GM18867 (cell line): ENCODE measurements at regions not wholly inside any gene's neighbourhood (a gene's known extent, or its start where the extent isn't known, plus 50 kb on each side); places are given as distances from the start of the nearest gene placed in this dataset.

ENCODE experiments used
- ATAC-seq: cut with Tn5 transposase; IDR thresholded peaks from one replicate; pipeline ENCODE4 v1.9.1; 2021; ENCODE audit warnings: mild to moderate bottlenecking, moderate library complexity; ENCODE audit not compliant: unreplicated experiment

DNA sequence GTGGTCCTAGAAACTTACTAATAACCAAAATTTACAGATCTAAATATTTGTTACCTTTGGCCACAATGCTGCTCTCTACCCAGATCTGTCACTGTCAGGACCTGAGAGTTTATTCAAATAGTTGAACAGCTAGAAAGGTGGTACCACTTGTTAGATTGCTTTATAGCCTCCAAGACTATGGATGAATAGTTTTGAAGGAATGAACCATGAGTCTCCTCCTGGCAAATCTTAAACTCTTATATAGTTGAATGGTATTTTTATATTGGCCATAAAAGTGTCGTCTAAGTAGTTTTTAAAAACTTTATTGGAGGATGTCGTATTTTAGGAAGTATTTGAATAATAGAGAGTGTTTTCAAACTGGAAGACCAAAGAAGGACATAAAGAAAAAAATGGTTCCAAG is 178.7 kb downstream of the AHR start:
- no peak for ATAC-seq

DNA sequence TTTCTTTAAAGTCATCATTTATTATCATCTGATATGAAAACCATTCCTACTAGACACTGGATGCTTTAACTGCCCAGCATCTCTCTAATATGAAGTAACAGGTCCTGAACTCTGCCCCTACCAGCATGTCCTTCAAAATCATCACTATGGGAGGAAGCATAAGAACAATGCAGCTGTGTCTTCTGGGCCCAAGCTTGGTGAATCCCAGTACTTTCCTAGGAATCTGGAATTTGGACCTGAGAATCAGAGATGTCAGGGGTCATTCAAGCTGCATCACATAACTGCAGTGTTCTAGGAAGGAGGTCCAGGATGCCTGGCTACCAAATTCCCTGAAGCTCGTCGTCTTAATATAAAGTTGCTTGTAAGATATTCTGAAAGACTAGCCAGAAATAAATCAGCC is 182.7 kb downstream of the AHR start:
- no peak for ATAC-seq

- ATAC-seq: no peak
Measured at GRCh38 chr7:17485368-17485767, 186.9 kb downstream of the AHR start.

DNA sequence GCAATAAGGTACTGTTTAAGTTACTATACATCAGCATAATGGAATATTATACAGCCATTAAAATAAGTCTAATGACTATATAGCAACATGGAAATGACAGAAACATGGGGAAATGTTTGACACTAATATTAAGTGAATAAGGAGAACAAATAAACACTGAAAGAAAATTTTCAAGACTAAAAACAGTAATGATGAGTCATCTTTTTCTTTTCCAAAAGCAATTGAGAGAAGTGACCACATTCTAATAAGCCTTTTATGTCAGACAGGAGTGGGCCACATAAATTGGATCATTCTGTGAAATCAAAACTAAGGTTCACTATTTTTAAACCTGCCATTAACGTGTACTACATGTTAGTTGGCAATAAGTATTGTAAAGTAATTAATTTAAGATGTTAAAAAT is 187.5 kb downstream of the AHR start:
- no peak for ATAC-seq

GRCh38 chr7:17486835-17487234 is 188.4 kb downstream of the AHR start:
- ATAC-seq: no peak

DNA sequence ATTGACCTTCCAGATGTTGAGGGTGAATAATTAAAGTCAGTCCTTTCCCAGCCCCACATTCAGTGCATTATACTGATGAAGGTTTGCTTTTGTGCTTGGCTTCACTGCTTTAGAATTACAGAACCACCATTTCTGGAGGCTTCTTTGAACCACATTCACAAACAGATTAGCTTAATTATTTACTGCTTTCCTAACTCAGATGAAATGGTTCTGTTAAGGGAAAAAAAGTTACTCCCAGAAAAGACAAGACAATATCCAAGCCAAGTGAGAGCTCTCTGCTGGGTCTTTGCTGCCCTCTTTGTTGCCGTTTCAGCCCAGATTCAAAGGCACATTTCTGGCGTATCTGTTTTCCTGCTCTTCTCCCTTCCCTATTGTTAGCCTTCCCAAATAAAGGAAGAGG is 188.9 kb downstream of the AHR start:
- no peak for ATAC-seq

DNA sequence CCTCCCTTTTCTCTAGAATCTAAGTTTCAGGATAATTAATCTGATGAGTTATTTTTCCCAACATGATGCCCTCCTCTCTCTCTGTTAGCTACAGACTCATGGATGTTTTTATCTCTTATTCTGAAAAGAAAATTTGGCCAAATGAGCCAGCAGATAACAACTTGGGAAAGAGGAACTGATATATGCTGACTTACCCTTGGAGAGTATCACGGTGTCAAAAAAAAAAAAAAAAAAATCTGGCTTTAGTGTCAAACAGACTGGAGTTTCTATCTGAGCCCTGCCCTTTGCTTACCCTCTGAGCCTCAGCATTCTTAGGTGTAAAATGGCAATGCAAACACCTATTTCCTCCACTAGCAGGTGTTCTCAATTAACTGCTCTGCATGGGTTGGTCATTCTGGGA is 190.4 kb downstream of the AHR start:
- ATAC-seq: no peak

DNA sequence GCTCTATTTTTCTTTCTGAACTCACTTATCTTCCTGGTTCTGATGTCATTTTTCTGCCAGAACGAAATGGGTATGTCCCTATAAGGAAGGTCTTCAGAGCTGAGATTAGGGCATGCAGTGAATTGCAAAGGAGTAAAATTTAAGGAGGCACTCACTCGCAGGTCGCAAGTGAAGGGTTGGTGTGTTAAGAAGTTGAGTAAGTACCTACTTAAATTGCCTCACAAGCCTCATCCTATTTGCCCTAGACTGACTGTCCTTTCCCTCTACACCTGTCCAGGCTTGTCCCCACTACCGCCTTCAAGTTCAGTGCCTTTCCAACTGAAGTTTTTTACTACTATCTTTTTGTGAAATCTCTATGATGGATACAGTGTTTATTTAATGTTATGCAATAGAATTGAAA is 191.5 kb downstream of the AHR start:
- no peak for ATAC-seq

GRCh38 chr7:17490825-17491224 is 192.4 kb downstream of the AHR start:
- ATAC-seq: no peak

DNA sequence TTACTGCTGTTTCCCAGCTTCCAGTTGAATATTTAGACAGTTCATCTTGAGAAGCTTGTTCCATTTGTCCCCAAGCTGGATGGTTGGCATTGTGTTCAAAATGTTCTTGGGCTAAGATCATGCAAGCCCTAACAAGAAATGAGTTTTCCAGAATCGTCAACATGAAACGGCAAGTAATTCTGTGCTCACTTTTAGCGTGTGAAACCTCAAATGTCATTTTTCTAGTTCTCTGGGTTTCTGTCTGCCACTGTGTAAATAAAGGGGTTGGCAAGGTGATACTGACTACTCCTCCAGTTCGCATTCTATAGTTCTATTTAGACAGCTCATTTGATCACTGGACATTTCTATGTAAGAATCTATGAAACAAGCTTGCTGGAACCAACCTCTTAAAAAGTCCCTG is 194.0 kb downstream of the AHR start:
- peak; percentile 86 for ATAC-seq

- no peak for ATAC-seq
Measured at GRCh38 chr7:17493446-17493845, 195.0 kb downstream of the AHR start.

DNA sequence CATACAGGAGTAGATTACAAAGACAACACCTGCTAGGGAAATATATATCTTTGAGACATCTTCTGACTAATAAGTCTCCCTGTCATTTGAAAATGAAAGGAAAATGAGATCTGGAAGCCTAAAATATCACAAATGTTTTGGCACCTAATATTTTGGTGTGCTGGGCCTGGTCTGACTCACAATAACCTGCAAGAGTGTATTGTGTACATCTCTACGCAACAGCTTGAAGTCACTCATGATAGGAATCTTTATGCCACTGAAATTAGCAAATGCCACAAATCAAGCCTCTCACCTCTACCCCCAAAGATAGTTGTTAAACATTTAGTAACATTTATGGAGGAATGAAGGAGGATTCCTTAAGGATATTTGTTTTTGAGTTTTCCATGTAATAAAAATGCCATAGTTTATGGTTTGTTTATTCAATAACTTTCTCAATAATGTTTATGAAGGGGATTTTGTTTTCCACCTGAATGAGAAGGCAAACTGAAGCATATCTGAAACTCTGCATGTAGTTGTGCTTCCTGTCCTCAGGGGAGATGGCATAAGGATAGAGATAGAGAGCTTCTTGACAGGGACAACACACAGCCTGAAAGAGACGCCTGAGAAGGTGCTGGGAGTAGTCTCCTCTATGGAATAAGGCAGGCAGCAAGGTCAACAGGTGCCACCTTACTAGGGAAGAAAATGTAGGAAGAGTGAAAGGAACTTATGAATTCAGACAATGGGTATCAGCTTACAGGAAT is 197.4 kb downstream of the AHR start:
- ATAC-seq: no peak

DNA sequence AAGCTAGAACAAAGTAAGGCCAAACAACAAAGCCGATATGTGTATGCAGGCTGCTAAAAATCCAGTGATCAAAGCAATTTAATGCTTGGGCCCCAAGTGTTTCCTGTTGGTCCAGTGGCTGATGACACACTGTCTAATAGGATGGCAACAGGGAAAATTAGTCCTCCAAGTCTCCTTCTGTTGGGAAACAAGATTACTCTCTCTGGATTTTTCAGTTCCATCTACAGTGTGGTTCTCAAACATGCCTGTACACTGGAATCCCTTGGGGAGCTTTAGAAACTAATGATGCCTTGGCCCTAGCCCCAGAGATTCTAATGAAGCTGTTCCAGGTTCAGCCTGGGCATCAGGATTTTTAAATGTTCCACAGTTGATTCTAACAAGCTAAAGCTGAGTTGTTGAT is 198.7 kb downstream of the AHR start:
- ATAC-seq: no peak

DNA sequence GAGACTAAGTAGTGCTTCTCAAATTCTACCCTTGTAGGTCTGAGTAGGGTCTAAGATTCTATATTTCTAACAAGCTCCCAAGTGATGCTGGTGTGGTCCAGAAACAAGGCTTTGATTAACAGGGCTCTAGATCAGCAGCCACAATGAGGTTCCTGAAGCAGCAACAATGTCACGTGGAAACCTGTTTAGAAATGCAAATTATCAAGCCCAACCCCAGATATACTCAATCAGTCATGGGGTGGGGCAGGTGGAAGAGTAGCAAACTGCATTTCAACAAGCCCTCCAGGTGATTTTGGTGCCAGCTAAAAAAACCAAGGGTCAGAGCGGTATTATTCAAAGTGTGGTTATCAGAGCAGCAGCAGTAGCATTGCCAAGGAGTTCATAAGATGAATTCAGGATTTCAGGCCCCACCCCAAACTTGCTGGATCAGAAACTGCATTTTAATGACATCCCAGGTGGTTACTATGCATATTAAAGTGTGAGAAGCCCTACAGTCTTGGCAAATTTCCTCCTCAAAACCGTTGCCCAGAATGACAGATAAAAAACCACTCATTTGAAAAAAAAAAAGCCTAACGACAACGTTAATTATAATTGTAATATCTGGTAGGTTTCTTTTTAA is 199.2 kb downstream of the AHR start:
- ATAC-seq: no peak

DNA sequence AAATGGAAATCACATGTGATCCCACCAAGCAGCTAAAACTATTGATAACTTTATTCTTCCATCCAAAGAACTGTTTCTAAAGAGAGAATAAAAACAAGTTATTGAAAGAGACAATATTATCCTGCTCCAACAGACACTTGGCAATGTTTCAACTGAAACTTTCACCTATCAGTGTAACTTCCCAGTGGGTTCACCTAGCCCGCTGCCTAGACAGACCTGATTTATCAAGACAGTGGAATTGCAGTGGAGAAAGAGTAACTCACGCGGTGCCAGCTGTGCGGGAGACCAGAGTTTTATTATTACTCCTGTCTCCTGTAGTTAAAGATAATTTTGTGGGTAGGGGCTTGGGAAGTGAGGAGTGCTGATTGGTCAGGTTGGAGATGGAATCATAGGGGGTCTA is 199.8 kb downstream of the AHR start:
- ATAC-seq: no peak

DNA sequence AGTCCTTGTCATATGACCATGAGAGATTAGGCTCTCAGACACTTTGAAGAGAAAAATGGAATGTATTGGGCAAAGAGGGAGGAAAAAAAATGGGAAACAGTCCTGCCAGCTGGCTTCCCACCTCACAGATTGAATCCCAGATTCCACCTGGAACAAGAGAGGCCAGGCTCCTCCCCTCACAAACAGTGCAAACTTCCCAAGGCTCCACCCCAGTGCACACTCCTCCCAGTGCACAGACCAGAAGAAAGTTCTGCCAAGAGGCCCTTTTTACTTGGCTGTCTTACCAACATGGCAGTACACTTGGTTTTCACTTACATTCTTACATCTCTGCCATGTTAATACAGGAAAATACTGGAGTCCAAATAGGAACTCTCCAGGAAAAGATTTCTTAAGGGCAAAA is 202.3 kb downstream of the AHR start:
- no peak for ATAC-seq

DNA sequence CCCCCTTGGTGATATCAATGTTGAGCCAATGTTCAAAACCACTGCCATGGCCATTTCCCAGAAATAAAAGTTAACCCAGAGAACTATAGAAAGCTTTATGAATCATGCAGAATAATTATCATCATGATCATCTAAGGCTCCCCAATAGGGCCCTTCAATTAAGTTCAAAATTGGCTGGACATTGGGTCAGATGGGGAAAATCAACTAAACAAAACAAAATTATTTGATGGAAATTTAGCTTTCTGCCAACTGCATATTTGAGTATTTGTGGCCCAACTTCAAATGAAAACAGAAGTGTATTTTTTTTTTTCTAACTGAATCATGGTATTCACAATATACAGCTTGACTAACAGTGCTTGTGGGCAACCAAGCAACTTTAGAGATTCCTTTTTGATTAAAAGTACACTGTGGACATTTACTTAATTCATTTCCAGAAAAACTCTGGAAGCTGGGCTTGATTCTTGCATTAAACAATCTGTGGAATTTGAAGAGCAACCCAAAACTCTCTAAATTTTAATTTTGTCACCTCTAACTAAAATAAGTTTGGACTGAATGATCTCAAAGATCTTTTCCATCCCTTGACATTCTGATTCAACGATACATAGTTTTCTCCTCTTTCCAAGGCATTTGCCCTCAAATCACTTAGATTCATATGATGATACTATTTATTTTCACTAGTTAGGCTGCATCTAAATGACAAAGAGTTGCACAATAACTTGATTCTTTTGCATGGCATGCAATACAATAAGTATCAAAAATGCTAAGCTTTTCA is 203.2 kb downstream of the AHR start:
- ATAC-seq: no peak

DNA sequence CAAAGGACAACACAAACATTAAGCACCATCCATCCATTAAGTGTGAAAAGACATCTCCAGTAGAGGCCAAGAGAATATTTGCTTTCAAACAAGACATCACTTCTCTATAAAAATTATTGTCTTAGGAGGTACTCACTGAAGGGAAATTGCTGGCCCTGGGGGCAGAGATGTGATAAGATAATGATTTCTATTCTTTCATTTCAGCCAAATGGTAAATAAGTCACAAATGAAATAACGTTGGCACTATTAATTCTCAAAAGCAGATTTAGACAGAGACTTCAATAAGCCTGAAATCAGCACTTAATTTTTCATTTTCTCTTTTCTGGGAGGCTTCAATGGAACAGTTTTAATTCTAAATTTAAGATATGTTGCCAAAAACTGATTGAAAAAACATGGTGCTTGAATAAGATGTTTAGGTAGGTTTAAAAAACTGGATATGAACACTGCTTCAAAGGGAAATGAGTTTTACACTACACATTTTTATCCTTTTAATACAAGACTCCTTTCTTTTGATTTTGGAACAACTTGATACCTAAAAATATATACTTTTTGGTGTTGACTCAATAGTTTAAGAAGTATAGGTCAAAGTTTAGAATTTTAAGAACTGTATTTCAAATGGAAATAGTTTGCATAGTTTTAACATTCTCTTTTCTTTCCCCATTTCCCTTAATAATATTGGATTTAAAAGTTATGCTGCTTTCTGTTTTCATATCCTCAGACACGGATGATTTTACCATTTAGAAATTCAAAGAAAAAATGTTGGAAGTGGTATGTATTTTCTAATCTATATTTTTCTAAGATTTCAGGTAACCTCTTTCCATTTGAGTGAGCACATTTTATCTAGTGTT is 204.0 kb downstream of the AHR start:
- ATAC-seq: no peak

- peak; percentile 92 for ATAC-seq
Measured at GRCh38 chr7:17506095-17506494, 207.6 kb downstream of the AHR start.

- ATAC-seq: no peak
Measured at GRCh38 chr7:17506596-17506995, 208.1 kb downstream of the AHR start.

- ATAC-seq: no peak
Measured at GRCh38 chr7:17507717-17508116, 209.3 kb downstream of the AHR start.
